ENCODE measurements at regions not wholly inside any gene's neighbourhood (a gene's known extent, or its start where the extent isn't known, plus 50 kb on each side); places are given as distances from the start of the nearest gene placed in this dataset.

DNA sequence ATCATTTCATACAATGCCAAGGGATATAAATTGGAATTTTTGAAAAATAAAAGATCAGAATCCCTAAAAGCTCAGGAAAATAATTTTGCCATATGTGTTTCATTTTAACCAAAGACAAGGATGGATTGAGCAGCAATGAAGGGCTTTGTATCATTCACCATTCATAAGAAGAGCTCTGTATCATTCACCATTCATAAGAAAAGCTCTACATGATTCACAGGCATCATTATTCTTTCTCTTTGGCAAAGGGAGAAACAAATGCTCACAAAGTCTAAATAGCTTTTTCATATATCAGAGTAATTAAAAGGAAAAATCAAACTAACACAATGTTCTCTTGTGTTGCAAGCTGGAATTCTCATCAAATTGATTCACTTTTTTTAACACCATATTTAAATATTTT, 169.1 kb upstream of the MC4R start:
- Histone ChIP-seq H3K56ac (replicated peaks; ENCODE audit: insufficient read length, low read depth, low read length) (no peak overlapping the region), H3K9me3 (ENCODE audit: insufficient read depth in 2 of 2, low read depth in 1 of 2, low read length in 1 of 2) (no peaks in the 10 kb centered on the region), H3K36me3 (ENCODE audit: control insufficient read depth in 2 of 4, insufficient read depth in 4 of 4, low read length in 3 of 4) (no peaks in the 10 kb centered on the region), H2AK5ac (ENCODE audit: low read depth, low read length) (no peak overlapping the region), H3K4ac (replicated peaks; ENCODE audit: insufficient read length, low read depth, low read length) (no peak overlapping the region), H3K14ac (ENCODE audit: insufficient read length) (no peak overlapping the region), H2BK5ac (ENCODE audit: low read depth, low read length) (no peak overlapping the region), H2BK15ac (ENCODE audit: low read length) (no peak overlapping the region), H3K9ac (replicated peaks in 1 of 4; ENCODE audit: extremely low read depth in 1 of 4, low read depth in 3 of 4, low read length in 3 of 4) (no peak overlapping the region), H3K27me3 (replicated peaks in 1 of 4; ENCODE audit: control insufficient read depth in 3 of 4, extremely low read depth in 1 of 4, insufficient read depth in 3 of 4, low read length in 3 of 4) (no peaks in the 10 kb centered on the region), H2BK20ac (ENCODE audit: low read length) (no peak overlapping the region), H3K23me2 (ENCODE audit: low read depth, low read length) (peaks cover 2% of the 10 kb centered on the region; the same call in 1 of the 2 replicates), H3K4me1 (replicated peaks in 1 of 4; ENCODE audit: control insufficient read depth in 3 of 4, insufficient read depth in 4 of 4, low read length in 3 of 4) (no peaks in the 10 kb centered on the region), H3K79me2 (ENCODE audit: control insufficient read depth in 1 of 2, insufficient read depth in 2 of 2, low read length in 2 of 2) (no peaks in the 10 kb centered on the region), H4K8ac (ENCODE audit: extremely low read depth, insufficient read depth, low read length) (no peak overlapping the region), H2BK120ac (replicated peaks; ENCODE audit: low read depth, low read length) (no peak overlapping the region), H4K20me1 (replicated peaks in 1 of 2; ENCODE audit: control insufficient read depth in 1 of 2, insufficient read depth in 2 of 2, low read length in 2 of 2) (no peaks in the 10 kb centered on the region), H2AFZ (ENCODE audit: low read length) (no peak overlapping the region), H3K18ac (ENCODE audit: extremely low read depth, low read length) (no peak overlapping the region), H3K4me3 (ENCODE audit: extremely low read depth in 1 of 4, insufficient read depth in 2 of 4, low read depth in 3 of 4, low read length in 4 of 4) (no peak overlapping the region), H4K91ac (replicated peaks; ENCODE audit: insufficient read length, low read length) (no peak overlapping the region), H2BK12ac (ENCODE audit: low read depth, low read length) (no peak overlapping the region), H3K23ac (ENCODE audit: insufficient read length) (no peak overlapping the region), H3K79me1 (ENCODE audit: low read depth, low read length) (no peaks in the 10 kb centered on the region), H3K4me2 (ENCODE audit: insufficient read depth in 1 of 2, low read depth in 2 of 2, low read length in 2 of 2) (no peak overlapping the region), H4K5ac (ENCODE audit: insufficient read length, low read depth, low read length) (no peak overlapping the region), H3K27ac (ENCODE audit: low read depth, low read length) (no peak overlapping the region)
- POLR2A ChIA-PET (ENCODE audit: partially characterized antibody), result no interaction called here
- CTCF ChIA-PET (ENCODE audit: partially characterized antibody), result interaction anchor here (0.8 to 1.0 kb wide), 2 partner anchors 23 to 546 kb away, joined by 3 to 4 read pairs; no protein-coding TSS in a partner anchor
- no peak for DNase-seq (ENCODE audit: low read depth in 1 of 2, low spot score in 2 of 2)
- FAIRE-seq, result no peak
- TF ChIP-seq CBX5 (IDR thresholded peaks at IDR 0.05; ENCODE audit: low read depth, low read length), result no peak
- no peak for TF ChIP-seq RBBP5 (IDR thresholded peaks at IDR 0.05; ENCODE audit: borderline replicate concordance, low read depth, low read length)

All from H1 (cell line).